DND-41 (cell line): ENCODE measurements at regions not wholly inside any gene's neighbourhood (a gene's known extent, or its start where the extent isn't known, plus 50 kb on each side); places are given as distances from the start of the nearest gene placed in this dataset.

Source experiments
- EZH2 ChIP-seq: IDR thresholded peaks from 3 replicates; pipeline ENCODE4 v1.6.1; 2012; ENCODE audit warnings: borderline replicate concordance, low read depth, mild to moderate bottlenecking, moderate library complexity, low read length, inconsistent platforms; ENCODE audit not compliant: severe bottlenecking
- TF ChIP-seq, protein P1 (sequence below): IDR thresholded peaks from 2 replicates; pipeline ENCODE4 v1.5.1; 2012; ENCODE audit warnings: borderline replicate concordance, low read length, moderate library complexity, mild to moderate bottlenecking; ENCODE audit not compliant: poor library complexity, severe bottlenecking; ENCODE audit errors: extremely low read depth

DNA sequence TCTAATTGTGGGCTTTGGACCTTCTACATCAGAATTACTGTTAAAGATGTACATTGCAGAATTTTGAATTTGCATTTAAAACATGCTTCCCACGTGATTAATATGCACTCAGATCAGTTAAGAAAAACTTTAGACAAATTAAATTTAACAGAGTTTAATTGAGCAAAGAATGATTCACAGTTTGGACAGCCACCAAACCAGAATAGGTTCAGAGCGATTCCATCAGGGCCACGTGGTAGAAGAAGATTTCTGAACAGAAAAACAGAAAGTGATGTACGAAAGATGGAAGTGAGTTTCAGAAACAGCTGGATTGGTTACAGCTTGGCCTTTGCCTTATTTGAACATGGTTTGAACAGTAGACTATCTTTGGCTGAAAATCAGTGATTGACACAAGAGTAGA is 704.2 kb upstream of the MAP3K7 start:
- TF ChIP-seq, protein P1, sequence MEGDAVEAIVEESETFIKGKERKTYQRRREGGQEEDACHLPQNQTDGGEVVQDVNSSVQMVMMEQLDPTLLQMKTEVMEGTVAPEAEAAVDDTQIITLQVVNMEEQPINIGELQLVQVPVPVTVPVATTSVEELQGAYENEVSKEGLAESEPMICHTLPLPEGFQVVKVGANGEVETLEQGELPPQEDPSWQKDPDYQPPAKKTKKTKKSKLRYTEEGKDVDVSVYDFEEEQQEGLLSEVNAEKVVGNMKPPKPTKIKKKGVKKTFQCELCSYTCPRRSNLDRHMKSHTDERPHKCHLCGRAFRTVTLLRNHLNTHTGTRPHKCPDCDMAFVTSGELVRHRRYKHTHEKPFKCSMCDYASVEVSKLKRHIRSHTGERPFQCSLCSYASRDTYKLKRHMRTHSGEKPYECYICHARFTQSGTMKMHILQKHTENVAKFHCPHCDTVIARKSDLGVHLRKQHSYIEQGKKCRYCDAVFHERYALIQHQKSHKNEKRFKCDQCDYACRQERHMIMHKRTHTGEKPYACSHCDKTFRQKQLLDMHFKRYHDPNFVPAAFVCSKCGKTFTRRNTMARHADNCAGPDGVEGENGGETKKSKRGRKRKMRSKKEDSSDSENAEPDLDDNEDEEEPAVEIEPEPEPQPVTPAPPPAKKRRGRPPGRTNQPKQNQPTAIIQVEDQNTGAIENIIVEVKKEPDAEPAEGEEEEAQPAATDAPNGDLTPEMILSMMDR = no peak
- TF ChIP-seq EZH2 = no peak
